ENCODE measurements at regions not wholly inside any gene's neighbourhood (a gene's known extent, or its start where the extent isn't known, plus 50 kb on each side); places are given as distances from the start of the nearest gene placed in this dataset.

- H3K14ac ChIP-seq (ENCODE audit: insufficient read length): no peak overlapping the region
- no peak overlapping the region for H4K8ac ChIP-seq (ENCODE audit: extremely low read depth, insufficient read depth, low read length)
- no peak overlapping the region for H4K91ac ChIP-seq (replicated peaks; ENCODE audit: insufficient read length, low read length)
- no peak overlapping the region for H3K23ac ChIP-seq (ENCODE audit: insufficient read length)
- no peak overlapping the region for H3K18ac ChIP-seq (ENCODE audit: extremely low read depth, low read length)
- CTCF ChIA-PET (ENCODE audit: partially characterized antibody): interaction anchor here (0.8 kb wide), 1 partner anchor 12 kb away, joined by 3 read pairs; no protein-coding TSS in a partner anchor
- no peak overlapping the region for H3K56ac ChIP-seq (replicated peaks; ENCODE audit: insufficient read length, low read depth, low read length)
- H3K79me2 ChIP-seq (ENCODE audit: control insufficient read depth in 1 of 2, insufficient read depth in 2 of 2, low read length in 2 of 2): no peaks in the 10 kb centered on the region
- no peak for FAIRE-seq
- TF ChIP-seq BRCA1 (IDR thresholded peaks at IDR 0.05; ENCODE audit: low read depth, low read length): no peak
- no peak overlapping the region for H3K9ac ChIP-seq (replicated peaks in 1 of 4; ENCODE audit: extremely low read depth in 1 of 4, low read depth in 3 of 4, low read length in 3 of 4)
- H2BK120ac ChIP-seq (replicated peaks; ENCODE audit: low read depth, low read length): no peak overlapping the region
- H3K4me1 ChIP-seq (replicated peaks in 1 of 4; ENCODE audit: control insufficient read depth in 3 of 4, insufficient read depth in 4 of 4, low read length in 3 of 4): no peaks in the 10 kb centered on the region; a peak in 1 of 7 replicates
- H2BK20ac ChIP-seq (ENCODE audit: low read length): no peak overlapping the region
- H2AK5ac ChIP-seq (ENCODE audit: low read depth, low read length): no peak overlapping the region
- no peak overlapping the region for H2BK12ac ChIP-seq (ENCODE audit: low read depth, low read length)
- H3K36me3 ChIP-seq (ENCODE audit: control insufficient read depth in 2 of 4, insufficient read depth in 4 of 4, low read length in 3 of 4): no peaks in the 10 kb centered on the region
- H3K27me3 ChIP-seq (replicated peaks in 1 of 4; ENCODE audit: control insufficient read depth in 3 of 4, extremely low read depth in 1 of 4, insufficient read depth in 3 of 4, low read length in 3 of 4): no peaks in the 10 kb centered on the region
- no peak overlapping the region for H2AFZ ChIP-seq (ENCODE audit: low read length)
- POLR2A ChIA-PET (ENCODE audit: partially characterized antibody): no interaction called here
- H3K9me3 ChIP-seq (ENCODE audit: insufficient read depth in 2 of 2, low read depth in 1 of 2, low read length in 1 of 2): no peaks in the 10 kb centered on the region
- no peak overlapping the region for H3K4ac ChIP-seq (replicated peaks; ENCODE audit: insufficient read length, low read depth, low read length)
- H3K79me1 ChIP-seq (ENCODE audit: low read depth, low read length): no peaks in the 10 kb centered on the region
- 98% methylated on average over 3 of the region's 3 CpGs; no CpG with 5 or more reads in 1 of the 2 experiments for WGBS, 2 experiments (ENCODE audit: extremely low coverage in 1 of 2, insufficient coverage in 1 of 2, insufficient read length in 1 of 2, insufficient replicate concordance in 2 of 2, low coverage in 1 of 2, low lambda C conversion rate in 2 of 2, missing lambda C conversion rate in 1 of 2)
- DNase-seq (ENCODE audit: low read depth in 1 of 2, low spot score in 2 of 2): no peak
- H4K20me1 ChIP-seq (replicated peaks in 1 of 2; ENCODE audit: control insufficient read depth in 1 of 2, insufficient read depth in 2 of 2, low read length in 2 of 2): no peaks in the 10 kb centered on the region
- no peak overlapping the region for H2BK5ac ChIP-seq (ENCODE audit: low read depth, low read length)
- no peaks in the 10 kb centered on the region for H3K23me2 ChIP-seq (ENCODE audit: low read depth, low read length)
- no peak overlapping the region for H4K5ac ChIP-seq (ENCODE audit: insufficient read length, low read depth, low read length)
- no peak overlapping the region for H3K4me3 ChIP-seq (ENCODE audit: extremely low read depth in 1 of 4, insufficient read depth in 2 of 4, low read depth in 3 of 4, low read length in 4 of 4)
- H2BK15ac ChIP-seq (ENCODE audit: low read length): no peak overlapping the region
- H3K4me2 ChIP-seq (ENCODE audit: insufficient read depth in 1 of 2, low read depth in 2 of 2, low read length in 2 of 2): no peak overlapping the region
- H3K27ac ChIP-seq (ENCODE audit: low read depth, low read length): no peak overlapping the region
Observed at GRCh38 chr15:46265664-46266347, 631.0 kb downstream of the SQOR start.

Data from H1 (cell line).